ENCODE measurements at regions not wholly inside any gene's neighbourhood (a gene's known extent, or its start where the extent isn't known, plus 50 kb on each side); places are given as distances from the start of the nearest gene placed in this dataset.

DNA sequence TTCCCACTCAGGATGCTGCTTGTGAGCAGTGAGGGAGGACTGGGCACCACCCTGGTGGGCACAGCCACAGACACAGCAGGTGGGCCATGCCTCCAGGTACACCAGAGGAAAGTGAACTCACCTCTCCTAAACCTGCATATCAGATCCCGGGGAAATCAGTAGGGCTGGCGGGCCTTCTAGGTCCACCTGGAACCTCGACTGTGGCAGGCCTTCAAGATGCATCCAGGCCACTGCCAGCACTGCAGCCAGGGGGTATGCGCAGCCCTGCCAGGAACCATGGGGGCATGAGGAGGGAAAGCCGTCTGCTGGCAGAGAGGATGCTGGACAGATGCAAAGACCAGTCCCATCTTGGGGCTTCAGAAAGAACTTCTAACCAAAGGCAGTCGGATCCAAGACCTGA, 270.6 kb upstream of the IRX4 start:
- TF ChIP-seq, protein P1, sequence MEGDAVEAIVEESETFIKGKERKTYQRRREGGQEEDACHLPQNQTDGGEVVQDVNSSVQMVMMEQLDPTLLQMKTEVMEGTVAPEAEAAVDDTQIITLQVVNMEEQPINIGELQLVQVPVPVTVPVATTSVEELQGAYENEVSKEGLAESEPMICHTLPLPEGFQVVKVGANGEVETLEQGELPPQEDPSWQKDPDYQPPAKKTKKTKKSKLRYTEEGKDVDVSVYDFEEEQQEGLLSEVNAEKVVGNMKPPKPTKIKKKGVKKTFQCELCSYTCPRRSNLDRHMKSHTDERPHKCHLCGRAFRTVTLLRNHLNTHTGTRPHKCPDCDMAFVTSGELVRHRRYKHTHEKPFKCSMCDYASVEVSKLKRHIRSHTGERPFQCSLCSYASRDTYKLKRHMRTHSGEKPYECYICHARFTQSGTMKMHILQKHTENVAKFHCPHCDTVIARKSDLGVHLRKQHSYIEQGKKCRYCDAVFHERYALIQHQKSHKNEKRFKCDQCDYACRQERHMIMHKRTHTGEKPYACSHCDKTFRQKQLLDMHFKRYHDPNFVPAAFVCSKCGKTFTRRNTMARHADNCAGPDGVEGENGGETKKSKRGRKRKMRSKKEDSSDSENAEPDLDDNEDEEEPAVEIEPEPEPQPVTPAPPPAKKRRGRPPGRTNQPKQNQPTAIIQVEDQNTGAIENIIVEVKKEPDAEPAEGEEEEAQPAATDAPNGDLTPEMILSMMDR (IDR thresholded peaks at IDR 0.05; ENCODE audit: insufficient read depth, low read depth, low read length) = no peak
- no peak for TF ChIP-seq EZH2 (IDR thresholded peaks at IDR 0.05; ENCODE audit: insufficient read depth, low read length)

Measured in astrocyte (in vitro differentiated cells and primary cell).